Smooth muscle cell (in vitro differentiated cells): ENCODE measurements at regions not wholly inside any gene's neighbourhood (a gene's known extent, or its start where the extent isn't known, plus 50 kb on each side); places are given as distances from the start of the nearest gene placed in this dataset.

Source experiments
- DNase-seq: peaks from one replicate; lab custom pipeline; 2025; ENCODE audit not compliant: unreplicated experiment; lab: John Stamatoyannopoulos, UW
- H2AFZ ChIP-seq: fragments of 200-600 bp; sonication (generic); 2 replicates; pipeline ENCODE4 v1.6.0; 2016; ENCODE audit warnings: antibody characterized with exemption, low read depth, mild to moderate bottlenecking
- H3F3A ChIP-seq: fragments of 200-600 bp; sonication (generic); 2 replicates; pipeline ENCODE4 v1.6.0; 2017; ENCODE audit warnings: antibody characterized with exemption, low read depth
- H3K27ac ChIP-seq: fragments of 200-600 bp; sonication (generic); 2 replicates; pipeline ENCODE4 v1.5.1; 2016; ENCODE audit warnings: low read depth, mild to moderate bottlenecking
- H3K27me3 ChIP-seq: fragments of 200-600 bp; sonication (generic); 2 replicates; pipeline ENCODE4 v1.6.1; 2016; ENCODE audit warnings: low read depth, mild to moderate bottlenecking
- H3K36me3 ChIP-seq: fragments of 200-600 bp; sonication (generic); 2 replicates; pipeline ENCODE4 v1.5.1; 2016; ENCODE audit warnings: low read depth
- H3K4me1 ChIP-seq: fragments of 200-600 bp; sonication (generic); 2 replicates; pipeline ENCODE4 v1.5.1; 2016; ENCODE audit warnings: low read depth
- H3K4me2 ChIP-seq: fragments of 200-600 bp; sonication (generic); 2 replicates; pipeline ENCODE4 v1.6.0; 2016; ENCODE audit warnings: mild to moderate bottlenecking
- H3K4me3 ChIP-seq: fragments of 200-600 bp; sonication (generic); 2 replicates; pipeline ENCODE4 v1.5.1; 2016; ENCODE audit warnings: mild to moderate bottlenecking
- H3K79me2 ChIP-seq: fragments of 200-600 bp; sonication (generic); 2 replicates; pipeline ENCODE4 v1.6.0; 2016; ENCODE audit warnings: low read depth, mild to moderate bottlenecking
- H3K9ac ChIP-seq: fragments of 200-600 bp; sonication (generic); 2 replicates; pipeline ENCODE4 v1.6.0; 2016; ENCODE audit warnings: low read depth
- H3K9me3 ChIP-seq: fragments of 200-600 bp; sonication (generic); replicated peaks from 2 replicates; pipeline ENCODE4 v1.5.1; 2016; ENCODE audit warnings: low read depth
- H4K20me1 ChIP-seq: fragments of 200-600 bp; sonication (generic); 2 replicates; pipeline ENCODE4 v1.6.0; 2016; ENCODE audit warnings: low read depth
- WGBS: methylation state at CpG from one replicate; pipeline ENCODE4 v1.1.7; 2016; ENCODE audit warnings: low lambda C conversion rate; 5-methylcytosine and 5-hydroxymethylcytosine counted together
- TF ChIP-seq, protein P1 (sequence below): fragments of 200-600 bp; sonication (generic); IDR thresholded peaks from 2 replicates; pipeline ENCODE4 v1.5.1; 2017; ENCODE audit warnings: borderline replicate concordance, mild to moderate bottlenecking, antibody characterized with exemption; ENCODE audit not compliant: insufficient read depth, poor library complexity, severe bottlenecking

DNA sequence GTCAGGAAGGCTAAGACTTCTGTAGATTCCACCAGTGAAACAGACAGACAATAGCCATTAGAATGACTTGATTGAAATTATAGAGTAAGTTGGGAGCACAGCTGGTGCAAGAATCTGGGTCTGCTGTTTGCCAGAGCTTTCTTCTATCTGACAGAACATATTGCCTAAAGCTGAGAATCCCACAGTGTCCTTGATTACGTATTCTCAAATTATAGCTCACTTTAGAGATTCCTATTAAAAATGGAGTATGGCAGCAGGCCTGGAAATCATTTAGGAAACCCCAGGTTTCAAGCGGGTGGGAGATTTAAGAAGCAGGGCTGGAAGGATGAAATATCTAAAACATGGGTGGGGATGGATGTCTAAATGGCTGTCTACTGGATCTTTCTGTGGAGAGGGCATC, 639.7 kb upstream of the CXADR start:
- H3K79me2 ChIP-seq, result no peaks in the 10 kb centered on the region

DNA sequence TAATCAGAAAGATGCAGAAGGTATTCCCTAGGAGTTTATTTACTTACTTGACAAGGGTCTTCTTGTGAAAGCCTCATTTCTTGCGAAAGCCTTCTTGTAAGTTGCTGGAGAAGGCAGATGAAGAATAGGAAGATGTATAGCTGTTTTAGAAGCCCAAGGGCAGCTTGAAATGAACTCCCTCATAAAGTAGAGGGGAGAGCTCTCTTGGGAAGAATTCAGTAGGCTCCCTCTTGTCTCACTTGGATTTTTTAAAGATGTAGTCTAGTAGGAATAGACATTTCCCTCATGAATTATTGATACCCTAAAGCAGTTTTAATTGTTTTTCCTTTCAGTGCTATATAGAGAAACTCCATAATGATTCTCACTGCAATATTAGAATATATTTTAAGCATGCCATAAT, 639.2 kb upstream of the CXADR start:
- Histone ChIP-seq H3K9ac (no peak overlapping the region), H3K27me3 (no peaks in the 10 kb centered on the region), H3K36me3 (no peaks in the 10 kb centered on the region), H3K4me3 (no peak overlapping the region), H3K4me2 (no peak overlapping the region), H3F3A (no peaks in the 10 kb centered on the region), H3K9me3 (no peaks in the 10 kb centered on the region), H2AFZ (no peak overlapping the region), H4K20me1 (no peaks in the 10 kb centered on the region), H3K79me2 (no peaks in the 10 kb centered on the region), H3K27ac (no peak overlapping the region), H3K4me1 (no peaks in the 10 kb centered on the region)
- DNase-seq, result no peak
- TF ChIP-seq, protein P1, sequence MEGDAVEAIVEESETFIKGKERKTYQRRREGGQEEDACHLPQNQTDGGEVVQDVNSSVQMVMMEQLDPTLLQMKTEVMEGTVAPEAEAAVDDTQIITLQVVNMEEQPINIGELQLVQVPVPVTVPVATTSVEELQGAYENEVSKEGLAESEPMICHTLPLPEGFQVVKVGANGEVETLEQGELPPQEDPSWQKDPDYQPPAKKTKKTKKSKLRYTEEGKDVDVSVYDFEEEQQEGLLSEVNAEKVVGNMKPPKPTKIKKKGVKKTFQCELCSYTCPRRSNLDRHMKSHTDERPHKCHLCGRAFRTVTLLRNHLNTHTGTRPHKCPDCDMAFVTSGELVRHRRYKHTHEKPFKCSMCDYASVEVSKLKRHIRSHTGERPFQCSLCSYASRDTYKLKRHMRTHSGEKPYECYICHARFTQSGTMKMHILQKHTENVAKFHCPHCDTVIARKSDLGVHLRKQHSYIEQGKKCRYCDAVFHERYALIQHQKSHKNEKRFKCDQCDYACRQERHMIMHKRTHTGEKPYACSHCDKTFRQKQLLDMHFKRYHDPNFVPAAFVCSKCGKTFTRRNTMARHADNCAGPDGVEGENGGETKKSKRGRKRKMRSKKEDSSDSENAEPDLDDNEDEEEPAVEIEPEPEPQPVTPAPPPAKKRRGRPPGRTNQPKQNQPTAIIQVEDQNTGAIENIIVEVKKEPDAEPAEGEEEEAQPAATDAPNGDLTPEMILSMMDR, result no peak
- WGBS, result 100% methylated on average over 1 of the region's 1 CpG

More for the DNA sequence above, 639.7 kb upstream of the CXADR start:
- H3K9ac ChIP-seq, result no peak overlapping the region
- 100% methylated on average over 2 of the region's 2 CpGs for WGBS
- H3K9me3 ChIP-seq, result no peaks in the 10 kb centered on the region
- no peaks in the 10 kb centered on the region for H3K27me3 ChIP-seq
- no peak overlapping the region for H3K27ac ChIP-seq
- no peaks in the 10 kb centered on the region for H3F3A ChIP-seq
- no peaks in the 10 kb centered on the region for H4K20me1 ChIP-seq
- no peaks in the 10 kb centered on the region for H3K4me1 ChIP-seq
- no peak overlapping the region for H3K4me2 ChIP-seq
- TF ChIP-seq, protein P1, result no peak
- H3K4me3 ChIP-seq, result no peak overlapping the region
- H2AFZ ChIP-seq, result no peak overlapping the region
- H3K36me3 ChIP-seq, result no peaks in the 10 kb centered on the region
- DNase-seq, result no peak

DNA sequence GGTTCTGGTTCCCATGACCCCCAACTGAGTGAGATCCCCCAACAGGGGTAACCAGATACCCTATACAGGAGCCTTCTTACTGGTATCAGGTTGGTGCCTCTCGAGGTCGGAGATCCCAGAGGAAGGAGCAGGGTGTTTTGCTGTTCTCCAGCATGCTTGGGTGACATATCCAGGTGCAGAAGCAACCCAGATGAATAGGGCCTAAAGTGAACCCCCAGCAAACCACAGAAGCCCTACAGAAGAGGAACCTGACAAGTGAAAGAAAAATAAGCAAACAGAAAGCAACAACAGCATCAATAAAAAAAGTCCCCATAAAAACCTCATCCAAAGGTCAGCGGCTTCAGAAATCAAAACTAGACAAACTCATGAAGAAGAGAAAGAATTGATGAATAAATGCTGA, 633.4 kb upstream of the CXADR start:
- WGBS, result 95% methylated on average over 3 of the region's 3 CpGs
- Histone ChIP-seq H3K27me3 (no peaks in the 10 kb centered on the region), H3K79me2 (no peaks in the 10 kb centered on the region), H3K4me2 (no peak overlapping the region), H3K9ac (no peak overlapping the region), H3K27ac (no peak overlapping the region), H3K36me3 (no peaks in the 10 kb centered on the region), H4K20me1 (no peaks in the 10 kb centered on the region), H3K9me3 (no peaks in the 10 kb centered on the region), H3F3A (no peaks in the 10 kb centered on the region), H3K4me1 (no peaks in the 10 kb centered on the region), H3K4me3 (no peak overlapping the region), H2AFZ (no peak overlapping the region)
- TF ChIP-seq, protein P1, result no peak
- DNase-seq, result no peak

DNA sequence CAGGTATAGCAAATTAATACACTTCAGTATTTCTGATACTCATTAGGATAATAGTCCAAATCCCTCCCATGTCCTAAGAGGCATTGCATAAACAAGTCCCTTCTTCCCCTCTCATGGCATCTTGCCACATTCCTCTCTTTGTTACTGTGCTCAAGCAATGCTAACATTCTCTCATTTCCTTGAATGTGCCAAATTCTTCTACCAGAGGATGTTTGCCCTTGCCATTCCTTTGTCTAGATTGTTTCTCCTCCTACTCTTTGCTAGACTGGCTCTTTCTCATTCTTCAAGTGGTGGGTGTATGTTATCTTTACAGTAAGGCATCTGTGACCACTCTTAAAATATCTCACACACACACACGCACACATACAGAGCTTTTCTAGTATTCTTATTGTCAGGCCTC, 621.0 kb upstream of the CXADR start:
- Histone ChIP-seq H4K20me1 (no peaks in the 10 kb centered on the region), H3K4me2 (no peak overlapping the region), H3K27ac (no peak overlapping the region), H3F3A (no peaks in the 10 kb centered on the region), H3K4me1 (no peaks in the 10 kb centered on the region), H3K36me3 (no peaks in the 10 kb centered on the region), H3K9me3 (no peaks in the 10 kb centered on the region), H2AFZ (no peak overlapping the region), H3K4me3 (no peak overlapping the region), H3K9ac (no peak overlapping the region), H3K27me3 (no peaks in the 10 kb centered on the region), H3K79me2 (no peaks in the 10 kb centered on the region)
- no peak for DNase-seq
- TF ChIP-seq, protein P1, result no peak
- WGBS, result 69% methylated on average over 1 of the region's 1 CpG
